HCT116 (cell line): ENCODE measurements at regions not wholly inside any gene's neighbourhood (a gene's known extent, or its start where the extent isn't known, plus 50 kb on each side); places are given as distances from the start of the nearest gene placed in this dataset.

Experiments used
- CEBPB ChIP-seq: IDR thresholded peaks from 2 replicates; pipeline ENCODE4 v1.6.1; 2012; ENCODE audit warnings: low read depth
- CTCF ChIP-seq, 3 experiments: fragments of 200-600 bp in 1 of 3; sonication (generic) in 1 of 3; IDR thresholded peaks in 2 of 3; conservative IDR thresholded peaks in 1 of 3; 2 replicates each; pipeline ENCODE4 v1.5.1; 2012 to 2017; ENCODE audit warnings: low read depth in 2 of 3, low read length in 2 of 3, antibody characterized with exemption in 1 of 3, borderline replicate concordance in 1 of 3, control low read depth in 1 of 3, mild to moderate bottlenecking in 1 of 3, mixed read lengths in 1 of 3, mixed run types in 1 of 3, moderate library complexity in 1 of 3; ENCODE audit not compliant: insufficient read depth in 1 of 3
- EZH2 ChIP-seq: fragments of 200-600 bp; sonication (generic); IDR thresholded peaks from 2 replicates; pipeline ENCODE4 v1.6.1; 2017; ENCODE audit warnings: antibody characterized with exemption, mixed run types
- MAX ChIP-seq: IDR thresholded peaks from 2 replicates; pipeline ENCODE4 v1.6.1; 2012

GRCh38 chr2:56009758-56010458, 86.3 kb upstream of the EFEMP1 start:
- no peak for TF ChIP-seq MAX
- TF ChIP-seq EZH2 = no peak
- no peak for TF ChIP-seq CEBPB
- peak; percentile 55 to 69 (median 58); a peak in 5 of 6 replicates for TF ChIP-seq CTCF (IDR thresholded peaks at IDR 0.05 in 2 of 3, conservative IDR thresholded peaks at IDR 0.05 in 1 of 3; ENCODE audit: borderline replicate concordance in 1 of 3, insufficient read depth in 1 of 3, low read depth in 2 of 3, low read length in 2 of 3)
